Astrocyte of the spinal cord (primary cell): ENCODE measurements at regions not wholly inside any gene's neighbourhood (a gene's known extent, or its start where the extent isn't known, plus 50 kb on each side); places are given as distances from the start of the nearest gene placed in this dataset.

Experiments used
- DNase-seq: peaks from one replicate; pipeline ENCODE4 v3.0.0; 2011; ENCODE audit warnings: low read depth, low spot score
- H3K4me3 ChIP-seq: 2 replicates; pipeline ENCODE4 v1.5.1; 2011; ENCODE audit warnings: low read depth, mild to moderate bottlenecking, low read length, moderate library complexity
- CTCF ChIP-seq: IDR thresholded peaks from 2 replicates; pipeline ENCODE4 v1.5.1; 2012; ENCODE audit warnings: low read depth, mild to moderate bottlenecking, low read length, inconsistent platforms
- in situ Hi-C: cut with HindIII; loops from 2 replicates; pipeline ENCODE4 v1.10.0; 2017; ENCODE audit warnings: low sequenced_read_pairs

- no peak for DNase-seq
- no peak for TF ChIP-seq CTCF
- in situ Hi-C loops = no loop called here
- H3K4me3 ChIP-seq = no peak overlapping the region
Measured at GRCh38 chr11:127875131-127875530, 712.2 kb downstream of the ETS1 start.

- no peak for DNase-seq
- in situ Hi-C loops = no loop called here
- no peak for TF ChIP-seq CTCF
- no peak overlapping the region for H3K4me3 ChIP-seq
Measured at GRCh38 chr11:127873478-127873877, 713.9 kb downstream of the ETS1 start.

GRCh38 chr11:127866109-127866508 lies 721.2 kb downstream of the ETS1 start:
- DNase-seq = no peak
- no peak overlapping the region for H3K4me3 ChIP-seq
- in situ Hi-C loops = no loop called here
- TF ChIP-seq CTCF = no peak

- in situ Hi-C loops = no loop called here
- no peak for TF ChIP-seq CTCF
- no peak overlapping the region for H3K4me3 ChIP-seq
- no peak for DNase-seq
Measured at GRCh38 chr11:127864861-127865260, 722.5 kb downstream of the ETS1 start.

GRCh38 chr11:127862406-127862805 lies 725.0 kb downstream of the ETS1 start:
- H3K4me3 ChIP-seq = no peak overlapping the region
- no peak for DNase-seq
- in situ Hi-C loops = no loop called here
- no peak for TF ChIP-seq CTCF

GRCh38 chr11:127859941-127860354 lies 727.4 kb downstream of the ETS1 start:
- H3K4me3 ChIP-seq = no peak overlapping the region
- no peak for TF ChIP-seq CTCF
- no peak for DNase-seq
- in situ Hi-C loops = no loop called here

GRCh38 chr11:127844876-127845275 lies 742.5 kb downstream of the ETS1 start:
- no peak for DNase-seq
- in situ Hi-C loops = no loop called here
- TF ChIP-seq CTCF = no peak
- H3K4me3 ChIP-seq = no peak overlapping the region
